Fibroblast of the aortic adventitia (primary cell): ENCODE measurements at regions not wholly inside any gene's neighbourhood (a gene's known extent, or its start where the extent isn't known, plus 50 kb on each side); places are given as distances from the start of the nearest gene placed in this dataset.

Experiments used
- DNase-seq: peaks from one replicate; pipeline ENCODE4 v3.0.0-alpha.2; 2010; ENCODE audit warnings: low read depth
- H3K4me3 ChIP-seq: 2 replicates; pipeline ENCODE4 v1.5.1; 2011; ENCODE audit warnings: low read depth, mild to moderate bottlenecking, control low read depth, low read length, moderate library complexity
- TF ChIP-seq, protein P1 (sequence below): IDR thresholded peaks from 2 replicates; pipeline ENCODE4 v1.5.1; 2011; ENCODE audit warnings: mild to moderate bottlenecking, low read length, control low read depth, inconsistent platforms; ENCODE audit not compliant: insufficient read depth

GRCh38 chr7:41811941-41812340 lies 109.1 kb upstream of the INHBA start:
- TF ChIP-seq, protein P1, sequence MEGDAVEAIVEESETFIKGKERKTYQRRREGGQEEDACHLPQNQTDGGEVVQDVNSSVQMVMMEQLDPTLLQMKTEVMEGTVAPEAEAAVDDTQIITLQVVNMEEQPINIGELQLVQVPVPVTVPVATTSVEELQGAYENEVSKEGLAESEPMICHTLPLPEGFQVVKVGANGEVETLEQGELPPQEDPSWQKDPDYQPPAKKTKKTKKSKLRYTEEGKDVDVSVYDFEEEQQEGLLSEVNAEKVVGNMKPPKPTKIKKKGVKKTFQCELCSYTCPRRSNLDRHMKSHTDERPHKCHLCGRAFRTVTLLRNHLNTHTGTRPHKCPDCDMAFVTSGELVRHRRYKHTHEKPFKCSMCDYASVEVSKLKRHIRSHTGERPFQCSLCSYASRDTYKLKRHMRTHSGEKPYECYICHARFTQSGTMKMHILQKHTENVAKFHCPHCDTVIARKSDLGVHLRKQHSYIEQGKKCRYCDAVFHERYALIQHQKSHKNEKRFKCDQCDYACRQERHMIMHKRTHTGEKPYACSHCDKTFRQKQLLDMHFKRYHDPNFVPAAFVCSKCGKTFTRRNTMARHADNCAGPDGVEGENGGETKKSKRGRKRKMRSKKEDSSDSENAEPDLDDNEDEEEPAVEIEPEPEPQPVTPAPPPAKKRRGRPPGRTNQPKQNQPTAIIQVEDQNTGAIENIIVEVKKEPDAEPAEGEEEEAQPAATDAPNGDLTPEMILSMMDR, result no peak
- H3K4me3 ChIP-seq, result no peak overlapping the region
- no peak for DNase-seq

GRCh38 chr7:41809940-41810576 lies 107.2 kb upstream of the INHBA start:
- DNase-seq, result no peak
- TF ChIP-seq, protein P1, result no peak
- no peak overlapping the region for H3K4me3 ChIP-seq

GRCh38 chr7:41809529-41809939 lies 106.6 kb upstream of the INHBA start:
- TF ChIP-seq, protein P1, result no peak
- peak; percentile 58 for DNase-seq
- H3K4me3 ChIP-seq, result no peak overlapping the region

DNA sequence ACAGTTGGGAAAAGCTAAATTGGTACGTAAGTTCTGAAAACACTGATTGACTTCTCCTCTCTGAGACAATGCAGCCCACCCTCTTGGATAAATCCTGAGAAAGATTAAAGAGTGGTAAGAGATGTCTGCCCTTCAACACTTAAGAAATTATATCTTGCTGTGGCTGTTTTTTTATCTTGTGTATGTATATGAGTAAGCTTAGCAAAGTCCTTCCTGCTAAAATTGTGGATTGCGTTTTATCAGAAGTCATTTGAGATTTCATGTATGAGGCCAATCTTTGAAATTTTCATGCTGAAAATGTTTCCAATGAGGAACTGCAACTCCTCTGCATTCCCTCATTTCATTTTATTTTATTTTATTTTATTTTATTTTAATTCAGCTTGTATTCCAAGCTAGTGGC lies 106.2 kb upstream of the INHBA start:
- DNase-seq, result no peak
- H3K4me3 ChIP-seq, result no peak overlapping the region
- TF ChIP-seq, protein P1, result no peak

- no peak for DNase-seq
- no peak overlapping the region for H3K4me3 ChIP-seq
- TF ChIP-seq, protein P1, result no peak
These were observed 105.7 kb upstream of the INHBA start for GRCh38 chr7:41808541-41808940.

DNA sequence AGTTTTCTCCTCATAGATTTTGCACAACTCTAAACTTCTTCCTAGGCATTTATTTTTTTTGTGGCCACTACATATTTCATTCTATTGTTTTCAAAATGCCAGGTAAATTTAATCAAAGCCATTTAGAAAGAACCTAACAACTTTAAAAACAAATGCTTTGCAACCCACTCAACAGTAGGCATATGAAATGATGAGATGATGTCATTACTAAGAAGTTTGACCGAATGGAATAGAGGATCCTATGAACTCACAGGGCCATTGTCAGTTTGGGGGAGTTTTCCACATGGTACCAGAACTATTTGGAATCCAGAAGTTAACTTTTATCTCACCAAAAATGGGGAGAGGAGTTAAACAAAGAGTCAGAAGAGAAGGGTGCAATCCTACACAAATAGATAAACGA lies 100.7 kb upstream of the INHBA start:
- H3K4me3 ChIP-seq, result no peak overlapping the region
- DNase-seq, result no peak
- TF ChIP-seq, protein P1, result no peak

GRCh38 chr7:41796331-41796730 lies 93.4 kb upstream of the INHBA start:
- TF ChIP-seq, protein P1, result no peak
- no peak overlapping the region for H3K4me3 ChIP-seq
- DNase-seq, result no peak
